Activated T-cell treated with anti-CD3 and anti-CD28 coated beads, Interleukin-2, amount 50 U/mL, for 4 hours (primary cell): ENCODE measurements at regions not wholly inside any gene's neighbourhood (a gene's known extent, or its start where the extent isn't known, plus 50 kb on each side); places are given as distances from the start of the nearest gene placed in this dataset.

Source experiments
- ATAC-seq, 2 donors: fragments of 200-7000 bp; cut with Tn5 transposase; one replicate each; pipeline ENCODE4 v1.10.0; 2021
- DNase-seq: peaks from one replicate; pipeline ENCODE4 v3.0.0-alpha.2; 2020
- H3K27me3 Mint-ChIP-seq: one replicate; pipeline ENCODE4 v1.8.0; 2021; ENCODE audit warnings: low read depth, mixed read lengths
- H3K36me3 Mint-ChIP-seq: one replicate; pipeline ENCODE4 v1.8.0; 2022; ENCODE audit warnings: mixed read lengths; ENCODE audit not compliant: insufficient read depth
- H3K4me1 Mint-ChIP-seq: one replicate; pipeline ENCODE4 v1.8.0; 2021; ENCODE audit warnings: low read depth, mixed read lengths
- H3K4me3 Mint-ChIP-seq: one replicate; pipeline ENCODE4 v1.8.0; 2021; ENCODE audit warnings: mild to moderate bottlenecking, moderate library complexity, mixed read lengths
- H3K9me3 Mint-ChIP-seq: one replicate; pipeline ENCODE4 v1.8.0; 2021; ENCODE audit warnings: mixed read lengths

GRCh38 chr4:35300996-35301774 lies 943.1 kb downstream of the ARAP2 start:
- no peak overlapping the region for H3K4me3 Mint-ChIP-seq
- DNase-seq (no peak), ATAC-seq (no peak)
- no peaks in the 10 kb centered on the region for H3K36me3 Mint-ChIP-seq
- no peaks in the 10 kb centered on the region for H3K4me1 Mint-ChIP-seq
- no peaks in the 10 kb centered on the region for H3K27me3 Mint-ChIP-seq
- peaks cover 3% of the 10 kb centered on the region for H3K9me3 Mint-ChIP-seq

DNA sequence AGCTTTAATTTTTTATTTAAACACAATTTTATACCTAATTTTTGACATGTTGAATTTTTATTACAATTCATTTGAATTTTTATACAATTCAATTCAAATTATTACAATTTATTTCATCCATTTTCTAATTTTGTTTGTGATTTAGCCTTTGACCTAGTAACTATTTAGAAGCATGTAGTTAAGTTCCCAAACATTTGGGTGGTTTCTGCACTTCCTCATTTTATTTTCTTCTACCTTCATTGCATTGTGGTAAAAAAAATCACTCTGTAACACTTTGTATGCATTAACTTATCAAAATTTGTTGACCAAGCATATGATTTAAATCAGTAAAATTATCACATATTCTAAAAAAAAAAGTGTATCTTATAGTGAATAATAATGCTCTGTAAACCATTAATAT lies 928.9 kb downstream of the ARAP2 start:
- Mint-ChIP-seq H3K27me3 (no peaks in the 10 kb centered on the region), H3K9me3 (no peaks in the 10 kb centered on the region), H3K4me1 (no peaks in the 10 kb centered on the region), H3K4me3 (no peak overlapping the region), H3K36me3 (no peaks in the 10 kb centered on the region)
- ATAC-seq (no peak), DNase-seq (no peak)

GRCh38 chr4:35325908-35326453 lies 918.3 kb downstream of the ARAP2 start:
- Mint-ChIP-seq H3K4me1 (no peaks in the 10 kb centered on the region), H3K36me3 (no peaks in the 10 kb centered on the region), H3K9me3 (peaks cover 2% of the 10 kb centered on the region), H3K27me3 (no peaks in the 10 kb centered on the region), H3K4me3 (no peak overlapping the region)
- DNase-seq (no peak), ATAC-seq (no peak)

- DNase-seq = no peak
- ATAC-seq = no peak
- H3K27me3 Mint-ChIP-seq = no peaks in the 10 kb centered on the region
- no peaks in the 10 kb centered on the region for H3K36me3 Mint-ChIP-seq
- H3K4me1 Mint-ChIP-seq = no peaks in the 10 kb centered on the region
- no peak overlapping the region for H3K4me3 Mint-ChIP-seq
- peaks cover 8% of the 10 kb centered on the region for H3K9me3 Mint-ChIP-seq
Observed at GRCh38 chr4:35342833-35343232, 901.5 kb downstream of the ARAP2 start.

DNA sequence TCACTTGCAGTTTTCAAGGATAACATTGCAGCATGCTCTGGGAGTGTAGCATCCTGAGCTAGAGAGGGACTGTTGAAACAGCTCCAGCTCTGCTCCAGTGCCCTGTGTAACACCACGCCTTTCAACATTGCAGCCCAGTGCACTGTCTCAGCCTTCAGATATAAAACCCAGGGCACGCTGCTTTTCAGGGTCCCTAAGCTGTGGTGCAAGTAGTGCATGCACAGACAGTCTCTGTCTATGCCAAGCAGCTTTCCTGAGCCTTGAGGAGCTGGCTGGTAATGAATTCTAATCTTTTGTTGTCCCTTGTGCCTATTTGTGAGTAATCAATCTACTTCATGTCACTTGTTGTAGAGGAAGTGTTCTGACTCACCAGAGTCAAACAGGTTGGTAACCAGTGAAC lies 897.0 kb downstream of the ARAP2 start:
- ATAC-seq = no peak
- Mint-ChIP-seq H3K4me1 (no peaks in the 10 kb centered on the region), H3K27me3 (no peaks in the 10 kb centered on the region), H3K4me3 (no peak overlapping the region), H3K9me3 (peaks cover 31% of the 10 kb centered on the region), H3K36me3 (no peaks in the 10 kb centered on the region)
- no peak for DNase-seq

DNA sequence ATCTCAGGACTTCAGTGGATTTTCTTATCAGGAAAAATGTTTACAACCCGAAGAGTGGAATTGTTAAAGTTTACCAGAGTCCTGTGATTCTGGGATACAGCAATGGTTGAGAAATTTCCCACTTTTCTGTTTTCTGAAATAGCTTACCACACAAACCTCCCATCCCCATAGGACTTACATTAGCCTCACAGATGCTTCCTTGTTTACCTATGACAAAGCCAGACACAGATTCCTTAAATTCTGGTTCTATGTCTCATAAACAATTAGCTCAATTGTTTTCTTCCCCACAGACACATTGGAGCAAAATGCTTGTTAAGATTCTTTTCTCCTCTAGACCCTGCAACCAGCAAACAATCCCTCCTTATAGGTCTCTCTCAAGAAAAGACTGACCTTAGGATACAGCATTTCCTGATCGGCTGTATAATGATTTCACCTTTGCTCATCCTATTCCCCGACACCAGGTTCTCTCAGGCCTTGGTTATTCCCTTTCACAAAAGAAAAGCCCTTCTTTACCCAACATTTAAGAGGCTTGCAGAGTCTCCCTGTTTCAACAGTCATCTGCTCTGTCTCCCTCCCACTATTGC lies 886.2 kb downstream of the ARAP2 start:
- Mint-ChIP-seq H3K4me3 (no peak overlapping the region), H3K27me3 (no peaks in the 10 kb centered on the region), H3K9me3 (peaks cover 11% of the 10 kb centered on the region), H3K4me1 (no peaks in the 10 kb centered on the region), H3K36me3 (no peaks in the 10 kb centered on the region)
- DNase-seq (no peak), ATAC-seq (no peak)

GRCh38 chr4:35364321-35364870 lies 879.9 kb downstream of the ARAP2 start:
- ATAC-seq (no peak), DNase-seq (no peak)
- H3K27me3 Mint-ChIP-seq = no peaks in the 10 kb centered on the region
- peaks cover 11% of the 10 kb centered on the region for H3K9me3 Mint-ChIP-seq
- no peaks in the 10 kb centered on the region for H3K36me3 Mint-ChIP-seq
- no peaks in the 10 kb centered on the region for H3K4me1 Mint-ChIP-seq
- no peak overlapping the region for H3K4me3 Mint-ChIP-seq

- DNase-seq = no peak
- Mint-ChIP-seq H3K4me3 (no peak overlapping the region), H3K9me3 (peaks cover 11% of the 10 kb centered on the region), H3K27me3 (no peaks in the 10 kb centered on the region), H3K4me1 (no peaks in the 10 kb centered on the region), H3K36me3 (no peaks in the 10 kb centered on the region)
- ATAC-seq = no peak
Observed at GRCh38 chr4:35365186-35365585, 879.1 kb downstream of the ARAP2 start.

DNA sequence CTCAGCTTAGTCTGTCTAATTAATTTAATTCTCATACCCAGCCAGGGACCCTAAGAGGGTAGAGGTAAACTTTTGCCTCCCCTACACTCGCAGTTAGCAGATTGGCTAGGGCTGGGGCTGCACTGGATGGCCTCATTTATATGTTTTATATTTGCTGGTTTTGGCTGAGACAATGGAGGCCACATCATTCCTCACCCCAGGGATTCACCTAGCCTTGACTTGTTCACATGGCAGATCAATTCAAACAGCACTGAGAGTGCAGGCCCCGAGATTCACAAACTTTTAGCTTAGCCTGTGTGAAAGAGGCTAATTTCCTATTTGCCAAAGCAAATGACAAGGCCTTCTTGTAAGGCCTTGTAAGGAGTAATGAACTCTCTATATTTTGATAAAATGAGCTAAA lies 844.4 kb downstream of the ARAP2 start:
- Mint-ChIP-seq H3K4me3 (no peak overlapping the region), H3K9me3 (peaks cover 3% of the 10 kb centered on the region)
- no peak for DNase-seq

DNA sequence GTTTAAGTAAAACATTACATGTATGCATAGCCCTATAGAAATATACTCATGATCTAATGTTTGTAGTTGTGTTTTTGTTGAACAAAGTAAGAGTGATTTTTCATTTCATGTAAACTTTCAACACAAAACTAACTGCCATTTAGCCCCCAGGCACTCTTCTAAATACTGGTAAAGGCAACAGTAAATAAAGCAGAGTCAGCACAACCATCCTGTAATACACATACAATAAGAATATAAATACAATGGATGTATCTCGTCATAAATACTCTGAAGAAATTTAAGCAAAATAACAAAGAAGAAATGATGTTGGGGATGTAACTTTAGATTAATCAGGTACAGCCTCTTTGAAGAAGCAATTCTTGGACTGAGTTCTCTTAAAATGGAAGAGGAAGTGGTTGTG lies 821.2 kb downstream of the ARAP2 start:
- Mint-ChIP-seq H3K9me3 (peaks cover 12% of the 10 kb centered on the region), H3K27me3 (no peaks in the 10 kb centered on the region), H3K4me3 (no peak overlapping the region), H3K36me3 (no peaks in the 10 kb centered on the region), H3K4me1 (no peaks in the 10 kb centered on the region)
- ATAC-seq (no peak), DNase-seq (no peak)

More for the DNA sequence above, 844.4 kb downstream of the ARAP2 start:
- ATAC-seq = no peak
- Mint-ChIP-seq H3K36me3 (no peaks in the 10 kb centered on the region), H3K4me1 (no peaks in the 10 kb centered on the region), H3K27me3 (no peaks in the 10 kb centered on the region)

GRCh38 chr4:35447474-35447873 lies 796.8 kb downstream of the ARAP2 start:
- Mint-ChIP-seq H3K27me3 (no peaks in the 10 kb centered on the region), H3K4me1 (no peaks in the 10 kb centered on the region), H3K4me3 (no peak overlapping the region), H3K36me3 (no peaks in the 10 kb centered on the region), H3K9me3 (peaks cover 14% of the 10 kb centered on the region)
- DNase-seq (no peak), ATAC-seq (no peak)

- H3K9me3 Mint-ChIP-seq = peaks cover 14% of the 10 kb centered on the region
- H3K4me1 Mint-ChIP-seq = no peaks in the 10 kb centered on the region
- H3K36me3 Mint-ChIP-seq = no peaks in the 10 kb centered on the region
- H3K27me3 Mint-ChIP-seq = no peaks in the 10 kb centered on the region
- no peak overlapping the region for H3K4me3 Mint-ChIP-seq
- ATAC-seq = no peak
- no peak for DNase-seq
Observed at GRCh38 chr4:35459045-35459444, 785.3 kb downstream of the ARAP2 start.

GRCh38 chr4:35461931-35462659 lies 782.2 kb downstream of the ARAP2 start:
- no peak for DNase-seq
- Mint-ChIP-seq H3K9me3 (peaks cover 12% of the 10 kb centered on the region), H3K4me3 (no peak overlapping the region), H3K4me1 (no peaks in the 10 kb centered on the region), H3K36me3 (no peaks in the 10 kb centered on the region), H3K27me3 (no peaks in the 10 kb centered on the region)
- ATAC-seq = no peak

GRCh38 chr4:35463251-35463952 lies 780.9 kb downstream of the ARAP2 start:
- DNase-seq = no peak
- ATAC-seq = no peak
- Mint-ChIP-seq H3K4me1 (no peaks in the 10 kb centered on the region), H3K4me3 (no peak overlapping the region), H3K36me3 (no peaks in the 10 kb centered on the region), H3K9me3 (peaks cover 8% of the 10 kb centered on the region), H3K27me3 (no peaks in the 10 kb centered on the region)
